Astrocyte (in vitro differentiated cells and primary cell): ENCODE measurements at regions not wholly inside any gene's neighbourhood (a gene's known extent, or its start where the extent isn't known, plus 50 kb on each side); places are given as distances from the start of the nearest gene placed in this dataset.

Experiments
- CTCF ChIP-seq: IDR thresholded peaks from 2 replicates; pipeline ENCODE4 v1.5.1; 2011; ENCODE audit warnings: low read depth, mild to moderate bottlenecking, inconsistent platforms, low read length, moderate library complexity; ENCODE audit not compliant: insufficient read depth
- EZH2 ChIP-seq: IDR thresholded peaks from 2 replicates; pipeline ENCODE4 v1.6.1; 2012; ENCODE audit warnings: mild to moderate bottlenecking, low read length, inconsistent platforms; ENCODE audit not compliant: insufficient read depth

- TF ChIP-seq CTCF, result no peak
- no peak for TF ChIP-seq EZH2
Measured at GRCh38 chr6:48817333-48818051, 645.6 kb downstream of the MMUT start.
